Kidney (tissue), 13 donors: ENCODE measurements at regions not wholly inside any gene's neighbourhood (a gene's known extent, or its start where the extent isn't known, plus 50 kb on each side); places are given as distances from the start of the nearest gene placed in this dataset.

Source experiments
- DNase-seq, 5 donors: peaks; one replicate each; pipeline ENCODE4 v3.0.0-alpha.2; 2013 to 2020
- FAIRE-seq: peaks from 2 replicates; lab custom pipeline; 2012; peaks lifted over from hg19 to GRCh38; lab: Jason Lieb, UNC
- H3K27ac ChIP-seq, 2 donors: one replicate each; pipeline ENCODE4 v1.7.0; 2013; ENCODE audit warnings: low read depth in 2 of 2, low read length in 2 of 2, inconsistent platforms in 1 of 2
- H3K27me3 ChIP-seq: one replicate; pipeline ENCODE4 v1.7.1; 2013; ENCODE audit warnings: low read length, inconsistent platforms; ENCODE audit not compliant: control insufficient read depth, insufficient read depth
- H3K36me3 ChIP-seq, 3 donors: one replicate each; pipeline versions ENCODE4 v1.7.0 to v1.7.1; 2013; ENCODE audit warnings: low read length in 3 of 3, control low read depth in 1 of 3, inconsistent platforms in 1 of 3; ENCODE audit not compliant: insufficient read depth in 3 of 3, control insufficient read depth in 2 of 3
- H3K4me1 ChIP-seq, 3 donors: one replicate each; pipeline versions ENCODE4 v1.7.0 to v1.7.1; 2013; ENCODE audit warnings: low read length in 3 of 3, inconsistent platforms in 1 of 3, low read depth in 1 of 3; ENCODE audit not compliant: control insufficient read depth in 2 of 3, insufficient read depth in 2 of 3
- H3K4me3 ChIP-seq, 3 donors: one replicate each; pipeline versions ENCODE4 v1.7.0 to v1.8.1; 2013; ENCODE audit warnings: low read length in 3 of 3, control low read depth in 1 of 3, inconsistent platforms in 1 of 3
- H3K9ac ChIP-seq, 3 donors: one replicate each; pipeline versions ENCODE4 v1.7.0 to v1.7.1; 2013; ENCODE audit warnings: low read length in 3 of 3, control low read depth in 1 of 3, inconsistent platforms in 1 of 3
- H3K9me3 ChIP-seq, 3 donors: one replicate each; pipeline versions ENCODE4 v1.7.0 to v1.7.1; 2013; ENCODE audit warnings: low read length in 3 of 3, control low read depth in 1 of 3, inconsistent platforms in 1 of 3; ENCODE audit not compliant: control insufficient read depth in 2 of 3, insufficient read depth in 1 of 3
- intact Hi-C: fragments of 100-400 bp; cut with DNase I; formaldehyde crosslinking; loops from one replicate; pipeline ENCODE4 v1.11.1; 2022
- TF ChIP-seq, protein P1 (sequence below): IDR thresholded peaks from 3 replicates; pipeline ENCODE4 v1.5.1; 2012; ENCODE audit warnings: mild to moderate bottlenecking, moderate library complexity, borderline replicate concordance; ENCODE audit not compliant: insufficient read depth; ENCODE audit errors: extremely low read depth
- donor health status: control.
- donor health status: control.
- donor health status: control.
- donor health status: control.
- donor health status: control.
- donor health status: DM: yes; HTN: yes; CAD: no.
- donor health status: Normal renal cell carcinoma (clear cell type).

GRCh38 chr13:62781866-62782265 lies 1366.2 kb upstream of the PCDH20 start:
- Histone ChIP-seq H3K9ac (no peak overlapping the region), H3K27ac (no peak overlapping the region), H3K27me3 (no peaks in the 10 kb centered on the region), H3K36me3 (no peaks in the 10 kb centered on the region), H3K4me3 (no peak overlapping the region), H3K9me3 (no peaks in the 10 kb centered on the region), H3K4me1 (no peaks in the 10 kb centered on the region)
- intact Hi-C loops, result no loop called here
- TF ChIP-seq, protein P1, sequence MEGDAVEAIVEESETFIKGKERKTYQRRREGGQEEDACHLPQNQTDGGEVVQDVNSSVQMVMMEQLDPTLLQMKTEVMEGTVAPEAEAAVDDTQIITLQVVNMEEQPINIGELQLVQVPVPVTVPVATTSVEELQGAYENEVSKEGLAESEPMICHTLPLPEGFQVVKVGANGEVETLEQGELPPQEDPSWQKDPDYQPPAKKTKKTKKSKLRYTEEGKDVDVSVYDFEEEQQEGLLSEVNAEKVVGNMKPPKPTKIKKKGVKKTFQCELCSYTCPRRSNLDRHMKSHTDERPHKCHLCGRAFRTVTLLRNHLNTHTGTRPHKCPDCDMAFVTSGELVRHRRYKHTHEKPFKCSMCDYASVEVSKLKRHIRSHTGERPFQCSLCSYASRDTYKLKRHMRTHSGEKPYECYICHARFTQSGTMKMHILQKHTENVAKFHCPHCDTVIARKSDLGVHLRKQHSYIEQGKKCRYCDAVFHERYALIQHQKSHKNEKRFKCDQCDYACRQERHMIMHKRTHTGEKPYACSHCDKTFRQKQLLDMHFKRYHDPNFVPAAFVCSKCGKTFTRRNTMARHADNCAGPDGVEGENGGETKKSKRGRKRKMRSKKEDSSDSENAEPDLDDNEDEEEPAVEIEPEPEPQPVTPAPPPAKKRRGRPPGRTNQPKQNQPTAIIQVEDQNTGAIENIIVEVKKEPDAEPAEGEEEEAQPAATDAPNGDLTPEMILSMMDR, result no peak
- FAIRE-seq, result no peak
- DNase-seq, result peak in 1 of 5 donors; percentile 3

- Histone ChIP-seq H3K4me1 (no peaks in the 10 kb centered on the region), H3K9me3 (no peaks in the 10 kb centered on the region), H3K27ac (no peak overlapping the region), H3K36me3 (no peaks in the 10 kb centered on the region), H3K4me3 (no peak overlapping the region), H3K9ac (no peak overlapping the region), H3K27me3 (no peaks in the 10 kb centered on the region)
- TF ChIP-seq, protein P1, result no peak
- DNase-seq (no peak), FAIRE-seq (no peak)
- intact Hi-C loops, result no loop called here
These were observed 1363.5 kb upstream of the PCDH20 start for GRCh38 chr13:62779161-62779560.

GRCh38 chr13:62767473-62767872 lies 1351.8 kb upstream of the PCDH20 start:
- H3K4me1 ChIP-seq, result no peaks in the 10 kb centered on the region

DNA sequence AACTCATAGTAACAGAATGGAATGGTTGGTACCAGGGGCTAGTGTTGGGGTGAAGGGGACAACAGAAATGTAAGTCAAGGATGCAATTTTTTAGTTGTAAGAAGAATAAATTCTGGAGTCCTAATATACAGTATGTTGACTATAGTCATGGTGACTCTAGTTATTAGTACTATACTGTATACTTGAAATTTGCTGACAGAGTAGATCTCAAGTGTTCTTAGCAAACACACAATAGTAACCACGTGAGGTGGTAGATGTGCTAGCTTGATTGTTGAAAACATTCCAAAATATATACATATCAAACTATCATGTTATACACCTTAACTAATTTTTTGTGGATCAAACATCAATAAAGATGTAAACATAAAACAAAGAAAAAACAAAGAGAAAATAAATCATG lies 1345.1 kb upstream of the PCDH20 start:
- no peak overlapping the region for H3K9ac ChIP-seq
- intact Hi-C loops, result no loop called here
- no peaks in the 10 kb centered on the region for H3K9me3 ChIP-seq
- no peaks in the 10 kb centered on the region for H3K27me3 ChIP-seq
- no peak for DNase-seq
- no peaks in the 10 kb centered on the region for H3K4me1 ChIP-seq
- TF ChIP-seq, protein P1, result no peak
- H3K36me3 ChIP-seq, result no peaks in the 10 kb centered on the region
- FAIRE-seq, result no peak
- H3K27ac ChIP-seq, result no peak overlapping the region
- H3K4me3 ChIP-seq, result no peak overlapping the region

More at GRCh38 chr13:62767473-62767872, 1351.8 kb upstream of the PCDH20 start:
- TF ChIP-seq, protein P1, result no peak
- Histone ChIP-seq H3K36me3 (no peaks in the 10 kb centered on the region), H3K27me3 (no peaks in the 10 kb centered on the region), H3K27ac (no peak overlapping the region), H3K9ac (no peak overlapping the region), H3K9me3 (no peaks in the 10 kb centered on the region), H3K4me3 (no peak overlapping the region)
- DNase-seq (peak in 1 of 5 donors; percentile 55), FAIRE-seq (no peak)
- intact Hi-C loops, result no loop called here
